GM19023 (cell line): ENCODE measurements at regions not wholly inside any gene's neighbourhood (a gene's known extent, or its start where the extent isn't known, plus 50 kb on each side); places are given as distances from the start of the nearest gene placed in this dataset.

Source experiments
- ATAC-seq: cut with Tn5 transposase; IDR thresholded peaks from one replicate; pipeline ENCODE4 v1.9.1; 2021; ENCODE audit warnings: mild to moderate bottlenecking, moderate library complexity; ENCODE audit not compliant: unreplicated experiment

GRCh38 chr13:37944081-37944868 lies 74.7 kb upstream of the TRPC4 start:
- no peak for ATAC-seq

GRCh38 chr13:37942929-37943328 lies 73.4 kb upstream of the TRPC4 start:
- no peak for ATAC-seq

GRCh38 chr13:37934339-37935191 lies 65.0 kb upstream of the TRPC4 start:
- no peak for ATAC-seq

- no peak for ATAC-seq
Measured at GRCh38 chr13:37929308-37929707, 59.7 kb upstream of the TRPC4 start.

- no peak for ATAC-seq
Measured at GRCh38 chr13:37927561-37927960, 58.0 kb upstream of the TRPC4 start.

GRCh38 chr13:37925878-37926473 lies 56.4 kb upstream of the TRPC4 start:
- no peak for ATAC-seq

- ATAC-seq: no peak
Measured at GRCh38 chr13:37923236-37923635, 53.7 kb upstream of the TRPC4 start.

GRCh38 chr13:37919329-37919880 lies 49.8 kb upstream of the TRPC4 start:
- no peak for ATAC-seq
